ENCODE measurements at regions not wholly inside any gene's neighbourhood (a gene's known extent, or its start where the extent isn't known, plus 50 kb on each side); places are given as distances from the start of the nearest gene placed in this dataset.

GRCh38 chr7:10568891-10569290, 404.8 kb upstream of the PHF14 start:
- H3K4me3 ChIP-seq (ENCODE audit: low read depth, low read length): no peak overlapping the region
- no peak for TF ChIP-seq CTCF (IDR thresholded peaks at IDR 0.05; ENCODE audit: insufficient read depth, low read depth, low read length)
- no peak for DNase-seq (ENCODE audit: low read depth)

- no peak for TF ChIP-seq CTCF (IDR thresholded peaks at IDR 0.05; ENCODE audit: insufficient read depth, low read depth, low read length)
- DNase-seq (ENCODE audit: low read depth): no peak
Observed at GRCh38 chr7:10571759-10572158, 401.9 kb upstream of the PHF14 start.

DNA sequence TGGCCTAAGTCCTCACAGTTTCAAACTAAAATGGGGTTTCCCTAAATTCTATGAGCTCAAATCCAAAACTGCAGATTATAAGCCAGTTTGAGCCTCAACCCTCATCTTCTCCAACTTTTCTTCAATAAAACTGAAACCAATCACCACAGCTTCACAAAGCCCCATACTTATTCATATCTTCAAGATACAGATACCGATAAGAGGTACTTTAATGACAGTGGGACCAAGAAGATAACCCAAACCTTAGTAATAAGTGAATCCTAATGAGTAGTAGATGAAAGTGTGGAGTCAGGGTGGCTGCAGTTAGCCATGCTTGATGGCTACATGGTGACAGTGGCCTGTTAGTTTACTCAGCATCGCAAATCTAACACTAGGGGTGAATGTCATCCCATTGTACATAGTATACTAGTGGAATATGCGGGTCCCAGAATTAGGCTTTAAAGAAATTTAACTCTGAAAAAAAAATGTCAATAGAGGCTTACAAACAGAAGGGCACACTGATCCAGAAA, 395.8 kb upstream of the PHF14 start:
- TF ChIP-seq CTCF (IDR thresholded peaks at IDR 0.05; ENCODE audit: insufficient read depth, low read depth, low read length): no peak
- no peak for DNase-seq (ENCODE audit: low read depth)

More at GRCh38 chr7:10571759-10572158, 401.9 kb upstream of the PHF14 start:
- H3K4me3 ChIP-seq (ENCODE audit: low read depth, low read length): no peak overlapping the region

DNA sequence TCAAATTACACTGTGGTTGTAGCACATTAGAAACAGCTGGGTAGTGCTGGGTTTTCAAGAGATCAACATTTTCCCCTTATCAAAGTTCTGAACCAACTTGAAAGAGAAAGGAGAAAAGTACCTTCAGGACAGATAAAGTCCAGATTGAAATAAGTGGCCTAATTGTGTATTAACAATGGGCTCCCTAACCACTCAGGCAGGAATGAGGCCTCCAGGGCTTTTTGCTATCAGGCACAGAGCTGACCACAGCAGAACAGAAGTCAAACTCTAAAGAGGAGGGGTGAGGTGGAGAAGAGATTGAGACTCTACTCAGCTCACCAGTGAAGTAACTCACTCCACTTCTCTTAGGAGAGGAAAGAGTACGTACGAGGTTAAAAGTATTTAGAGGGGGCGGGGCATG, 394.1 kb upstream of the PHF14 start:
- no peak for DNase-seq (ENCODE audit: low read depth)
- TF ChIP-seq CTCF (IDR thresholded peaks at IDR 0.05; ENCODE audit: insufficient read depth, low read depth, low read length): no peak
- no peak overlapping the region for H3K4me3 ChIP-seq (ENCODE audit: low read depth, low read length)

More for the DNA sequence above, 395.8 kb upstream of the PHF14 start:
- H3K4me3 ChIP-seq (ENCODE audit: low read depth, low read length): no peak overlapping the region

DNA sequence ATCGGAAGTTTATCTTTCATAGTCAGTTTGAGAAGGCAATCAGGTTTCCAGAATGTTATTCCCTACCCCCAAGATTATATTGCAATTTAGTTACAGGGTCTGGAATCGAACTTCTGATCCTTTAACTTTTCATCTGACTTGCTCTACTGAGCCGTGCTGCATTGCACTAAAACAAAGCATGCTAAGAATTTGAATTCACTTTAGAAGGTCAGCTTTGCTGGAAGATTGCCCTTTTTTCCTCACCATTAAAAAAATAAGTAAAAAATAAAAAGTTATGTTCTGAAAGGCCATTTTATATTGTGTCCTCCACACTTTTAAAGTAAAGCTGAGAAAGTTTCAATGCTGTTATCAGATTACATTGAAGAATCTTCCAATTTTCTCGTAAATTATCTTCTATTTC, 388.8 kb upstream of the PHF14 start:
- no peak for DNase-seq (ENCODE audit: low read depth)
- TF ChIP-seq CTCF (IDR thresholded peaks at IDR 0.05; ENCODE audit: insufficient read depth, low read depth, low read length): no peak
- H3K4me3 ChIP-seq (ENCODE audit: low read depth, low read length): no peak overlapping the region

DNA sequence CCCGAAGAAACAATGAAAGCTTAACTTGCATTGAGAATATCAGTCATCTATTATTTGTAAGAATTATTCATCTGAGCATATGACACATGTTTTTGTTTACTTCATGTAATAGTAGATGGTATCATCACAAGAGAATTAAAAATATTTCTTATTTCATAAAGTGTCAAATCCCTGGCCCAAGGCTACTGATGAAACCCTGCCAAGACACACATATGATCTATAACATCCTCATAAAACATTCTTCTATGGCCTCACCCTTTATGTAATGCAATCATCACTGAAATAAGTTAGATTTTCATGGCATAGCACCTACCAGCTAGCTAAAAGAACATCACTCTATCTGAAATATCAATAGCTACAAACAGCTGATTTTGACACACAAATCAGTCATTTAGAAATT, 385.6 kb upstream of the PHF14 start:
- H3K4me3 ChIP-seq (ENCODE audit: low read depth, low read length): no peak overlapping the region
- no peak for TF ChIP-seq CTCF (IDR thresholded peaks at IDR 0.05; ENCODE audit: insufficient read depth, low read depth, low read length)
- no peak for DNase-seq (ENCODE audit: low read depth)

GRCh38 chr7:10592604-10593003, 381.1 kb upstream of the PHF14 start:
- TF ChIP-seq CTCF (IDR thresholded peaks at IDR 0.05; ENCODE audit: insufficient read depth, low read depth, low read length): no peak
- DNase-seq (ENCODE audit: low read depth): no peak
- H3K4me3 ChIP-seq (ENCODE audit: low read depth, low read length): no peak overlapping the region
